NT2/D1 (cell line): ENCODE measurements at regions not wholly inside any gene's neighbourhood (a gene's known extent, or its start where the extent isn't known, plus 50 kb on each side); places are given as distances from the start of the nearest gene placed in this dataset.
A peak's percentile ranks its signal among the peaks of the same experiment; 100 is the strongest.

Source experiments
- DNase-seq: peaks from one replicate; pipeline ENCODE4 v3.0.0-alpha.2; 2011; ENCODE audit warnings: low read depth, low spot score
- H3K27me3 ChIP-seq: 2 replicates; pipeline ENCODE4 v1.6.0; 2011; ENCODE audit warnings: mild to moderate bottlenecking; ENCODE audit not compliant: insufficient read length, insufficient read depth
- H3K36me3 ChIP-seq: 2 replicates; pipeline ENCODE4 v1.6.1; 2011; ENCODE audit warnings: mild to moderate bottlenecking, low read length, mixed read lengths; ENCODE audit not compliant: insufficient read depth, insufficient read length
- H3K4me1 ChIP-seq: 2 replicates; pipeline ENCODE4 v1.5.1; 2011; ENCODE audit not compliant: insufficient read depth, insufficient read length
- H3K4me3 ChIP-seq: 2 replicates; pipeline ENCODE4 v1.5.1; 2011; ENCODE audit warnings: low read depth; ENCODE audit not compliant: insufficient read length
- H3K9ac ChIP-seq: 2 replicates; pipeline ENCODE4 v1.6.0; 2011; ENCODE audit warnings: low read depth; ENCODE audit not compliant: insufficient read length
- H3K9me3 ChIP-seq: 2 replicates; pipeline ENCODE4 v1.5.1; 2011; ENCODE audit warnings: mild to moderate bottlenecking, low read length; ENCODE audit not compliant: insufficient read depth
- SUZ12 ChIP-seq: IDR thresholded peaks from 2 replicates; pipeline ENCODE4 v1.6.1; 2011; ENCODE audit not compliant: insufficient read length, insufficient read depth; ENCODE audit errors: extremely low read depth
- YY1 ChIP-seq: IDR thresholded peaks from 2 replicates; pipeline ENCODE4 v1.6.1; 2011; ENCODE audit not compliant: insufficient read length, insufficient read depth
- ZNF274 ChIP-seq: IDR thresholded peaks from 2 replicates; pipeline ENCODE4 v1.6.1; 2011; ENCODE audit warnings: mild to moderate bottlenecking, low read depth, low read length

GRCh38 chr16:85477801-85478363 is 135.2 kb upstream of the GSE1 start:
- Histone ChIP-seq H3K27me3 (no peaks in the 10 kb centered on the region), H3K36me3 (no peaks in the 10 kb centered on the region), H3K4me3 (no peak overlapping the region), H3K9ac (no peak overlapping the region), H3K9me3 (no peaks in the 10 kb centered on the region), H3K4me1 (peaks cover 32% of the 10 kb centered on the region)
- TF ChIP-seq SUZ12 = no peak
- DNase-seq = no peak

- DNase-seq = no peak
- no peaks in the 10 kb centered on the region for H3K9me3 ChIP-seq
- no peaks in the 10 kb centered on the region for H3K36me3 ChIP-seq
- peak overlapping the region; percentile 56 for H3K9ac ChIP-seq
- H3K27me3 ChIP-seq = no peaks in the 10 kb centered on the region
- TF ChIP-seq ZNF274 (no peak), SUZ12 (no peak), YY1 (no peak)
- H3K4me3 ChIP-seq = no peak overlapping the region
- peaks cover 16% of the 10 kb centered on the region for H3K4me1 ChIP-seq
These were observed 133.0 kb upstream of the GSE1 start for GRCh38 chr16:85479972-85480726.

GRCh38 chr16:85480727-85481101 is 132.4 kb upstream of the GSE1 start:
- H3K4me3 ChIP-seq = no peak overlapping the region
- no peaks in the 10 kb centered on the region for H3K36me3 ChIP-seq
- no peaks in the 10 kb centered on the region for H3K27me3 ChIP-seq
- no peaks in the 10 kb centered on the region for H3K9me3 ChIP-seq
- no peak for DNase-seq
- TF ChIP-seq YY1 (no peak), ZNF274 (no peak), SUZ12 (no peak)
- peaks cover 12% of the 10 kb centered on the region for H3K4me1 ChIP-seq
- H3K9ac ChIP-seq = peak overlapping the region; percentile 56

- Histone ChIP-seq H3K27me3 (no peaks in the 10 kb centered on the region), H3K9ac (no peak overlapping the region), H3K4me3 (no peak overlapping the region), H3K36me3 (no peaks in the 10 kb centered on the region), H3K4me1 (peaks cover 12% of the 10 kb centered on the region), H3K9me3 (no peaks in the 10 kb centered on the region)
- TF ChIP-seq ZNF274 (no peak), SUZ12 (no peak), YY1 (no peak)
- no peak for DNase-seq
These were observed 131.9 kb upstream of the GSE1 start for GRCh38 chr16:85481206-85481605.

GRCh38 chr16:85481738-85482137 is 131.4 kb upstream of the GSE1 start:
- Histone ChIP-seq H3K9ac (peak overlapping the region; percentile 17), H3K9me3 (no peaks in the 10 kb centered on the region), H3K27me3 (no peaks in the 10 kb centered on the region), H3K4me3 (no peak overlapping the region), H3K4me1 (peaks cover 12% of the 10 kb centered on the region), H3K36me3 (no peaks in the 10 kb centered on the region)
- DNase-seq = no peak
- TF ChIP-seq YY1 = no peak

GRCh38 chr16:85483424-85483823 is 129.7 kb upstream of the GSE1 start:
- Histone ChIP-seq H3K4me3 (no peak overlapping the region), H3K4me1 (peaks cover 12% of the 10 kb centered on the region), H3K27me3 (no peaks in the 10 kb centered on the region), H3K9ac (no peak overlapping the region), H3K36me3 (no peaks in the 10 kb centered on the region), H3K9me3 (no peaks in the 10 kb centered on the region)
- TF ChIP-seq YY1 (no peak), ZNF274 (no peak), SUZ12 (no peak)
- DNase-seq = no peak

DNA sequence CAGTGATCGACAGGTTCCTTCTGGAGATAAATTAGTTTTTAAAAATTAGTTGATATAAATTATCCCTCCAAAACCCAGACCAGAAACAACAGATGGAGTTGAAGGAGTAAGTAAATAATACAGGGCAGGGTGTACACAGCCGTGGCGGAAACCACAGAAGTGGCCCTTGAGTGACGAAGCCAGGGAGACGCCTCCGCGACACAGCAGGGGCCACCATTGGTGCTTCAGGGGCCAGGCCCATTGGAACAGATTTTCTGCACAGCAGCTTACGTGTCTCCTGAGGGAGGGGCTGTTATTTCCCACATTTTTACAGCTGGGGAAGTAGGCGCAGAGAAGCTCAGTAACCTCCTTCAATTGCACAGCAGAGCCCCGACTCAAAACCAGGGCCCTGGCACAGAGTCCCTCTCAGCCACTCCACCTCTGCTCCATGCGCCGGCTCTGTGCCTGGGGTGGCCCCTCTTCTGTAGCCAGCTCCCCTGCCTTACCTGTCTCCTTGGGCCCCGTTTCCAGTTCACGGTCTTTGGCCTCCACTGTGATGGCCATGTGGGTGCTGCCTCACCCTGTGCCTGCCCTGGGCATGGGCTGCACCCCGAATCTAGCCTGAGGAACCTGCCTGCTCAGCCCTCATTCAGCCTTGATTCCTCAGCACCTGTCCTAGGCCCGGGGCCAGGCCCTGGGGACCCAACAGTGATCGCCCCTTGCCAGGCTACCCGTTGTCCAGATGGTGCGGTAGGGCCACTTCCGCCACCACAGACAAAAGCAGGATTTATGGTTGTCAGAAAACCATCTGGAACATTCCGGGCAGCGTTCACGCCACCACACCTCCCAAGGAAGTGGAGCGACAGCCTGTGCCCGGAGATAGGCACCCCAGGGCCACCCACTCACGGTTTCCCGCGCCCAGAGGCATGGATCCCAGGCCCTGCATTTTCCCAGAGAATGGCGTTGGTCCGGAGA is 128.5 kb upstream of the GSE1 start:
- peaks cover 12% of the 10 kb centered on the region for H3K4me1 ChIP-seq
- H3K27me3 ChIP-seq = no peaks in the 10 kb centered on the region
- no peaks in the 10 kb centered on the region for H3K9me3 ChIP-seq
- no peak for TF ChIP-seq SUZ12
- TF ChIP-seq YY1 = no peak
- TF ChIP-seq ZNF274 = no peak
- no peaks in the 10 kb centered on the region for H3K36me3 ChIP-seq
- H3K9ac ChIP-seq = no peak overlapping the region
- no peak for DNase-seq
- H3K4me3 ChIP-seq = no peak overlapping the region

GRCh38 chr16:85485379-85485778 is 127.7 kb upstream of the GSE1 start:
- no peak overlapping the region for H3K4me3 ChIP-seq
- H3K9ac ChIP-seq = no peak overlapping the region
- TF ChIP-seq SUZ12 (no peak), ZNF274 (no peak), YY1 (no peak)
- DNase-seq = no peak
- no peaks in the 10 kb centered on the region for H3K27me3 ChIP-seq
- no peaks in the 10 kb centered on the region for H3K36me3 ChIP-seq
- no peaks in the 10 kb centered on the region for H3K9me3 ChIP-seq
- peaks cover 8% of the 10 kb centered on the region for H3K4me1 ChIP-seq
